ENCODE measurements at regions not wholly inside any gene's neighbourhood (a gene's known extent, or its start where the extent isn't known, plus 50 kb on each side); places are given as distances from the start of the nearest gene placed in this dataset.

- DNase-seq = no peak
These were observed 252.4 kb downstream of the TOMM20 start for GRCh38 chr1:234875953-234876855.

GRCh38 chr1:234875328-234875952 is 253.2 kb downstream of the TOMM20 start:
- DNase-seq = no peak

- no peak for DNase-seq
These were observed 254.0 kb downstream of the TOMM20 start for GRCh38 chr1:234874291-234875288.

- no peak for DNase-seq
These were observed 256.8 kb downstream of the TOMM20 start for GRCh38 chr1:234871710-234872271.

DNA sequence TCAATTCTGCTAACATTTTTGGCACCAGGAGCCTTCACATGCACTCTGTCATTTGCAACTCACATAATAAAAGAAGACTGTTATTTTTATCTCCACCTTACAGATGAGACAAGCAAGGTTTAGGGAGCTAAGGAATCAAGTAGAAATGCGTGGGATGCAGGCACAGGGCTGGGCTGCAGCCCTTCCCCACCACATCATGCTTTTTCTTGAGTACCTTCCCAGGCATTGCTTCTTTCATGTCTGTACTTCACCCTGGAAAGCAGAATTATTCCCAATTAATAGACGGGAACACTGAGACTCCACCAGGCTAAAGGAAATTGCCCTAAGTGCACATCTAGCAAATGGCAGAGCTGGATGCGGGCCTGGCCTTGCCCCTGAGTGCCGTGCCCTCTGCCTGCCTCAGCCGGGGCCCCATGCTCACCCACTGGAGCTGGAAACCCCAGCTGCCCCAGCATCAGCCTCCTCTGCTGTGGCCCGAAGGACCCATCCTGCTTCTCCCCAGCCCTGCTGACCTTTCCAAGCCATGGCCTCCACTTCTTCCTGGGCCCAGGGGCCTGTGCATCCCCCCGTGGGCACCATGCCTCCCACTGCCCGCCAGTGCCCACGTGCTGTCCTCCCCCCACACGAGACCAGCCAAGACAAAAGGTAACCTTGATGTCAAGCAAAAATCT is 257.5 kb downstream of the TOMM20 start:
- DNase-seq = no peak

DNA sequence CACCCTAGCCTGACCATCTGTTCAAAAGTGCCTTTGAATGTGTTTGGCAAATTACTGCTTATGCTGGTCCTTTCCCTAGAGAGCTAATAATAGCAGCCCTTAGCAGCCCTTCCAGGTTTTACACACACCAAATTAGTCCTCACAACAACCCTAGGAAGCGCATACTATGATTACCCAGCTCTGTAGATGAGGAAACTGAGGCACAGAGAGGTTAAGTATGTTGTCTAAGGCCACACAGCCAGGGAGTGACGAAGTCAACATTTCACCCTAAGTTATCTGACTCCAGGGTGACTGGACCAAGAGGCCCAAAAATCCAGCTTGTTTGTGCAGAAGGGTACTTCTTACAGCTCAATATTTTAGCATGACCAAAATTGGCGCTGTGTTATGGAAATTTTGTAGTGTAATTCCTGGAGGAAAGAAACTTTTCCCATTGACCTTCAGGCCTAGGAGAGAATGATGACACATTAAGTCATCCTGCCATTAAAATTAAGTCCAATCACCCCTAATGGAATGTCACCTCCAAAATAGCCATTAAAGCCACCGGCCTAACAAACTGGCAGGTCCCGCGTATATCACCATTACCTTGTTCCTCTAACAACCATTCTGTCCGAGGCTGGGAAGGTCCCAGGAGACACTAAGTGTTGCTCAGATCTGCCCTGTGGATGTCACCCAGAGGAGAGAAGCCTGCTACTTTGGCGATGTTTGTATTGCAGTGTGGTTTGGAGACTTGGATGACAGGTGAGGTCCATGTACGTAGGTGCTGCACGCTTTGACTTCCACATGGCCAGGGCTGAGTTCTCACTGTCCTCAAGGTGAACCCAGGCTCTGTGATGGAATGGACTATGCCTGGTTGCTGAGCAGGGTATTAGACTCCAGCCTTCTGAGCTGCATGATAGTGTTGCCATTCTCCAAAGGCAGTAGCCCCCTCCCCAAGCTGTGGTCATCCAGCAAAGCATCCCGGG is 258.3 kb downstream of the TOMM20 start:
- DNase-seq = no peak

GRCh38 chr1:234869182-234870019 is 259.2 kb downstream of the TOMM20 start:
- no peak for DNase-seq

DNA sequence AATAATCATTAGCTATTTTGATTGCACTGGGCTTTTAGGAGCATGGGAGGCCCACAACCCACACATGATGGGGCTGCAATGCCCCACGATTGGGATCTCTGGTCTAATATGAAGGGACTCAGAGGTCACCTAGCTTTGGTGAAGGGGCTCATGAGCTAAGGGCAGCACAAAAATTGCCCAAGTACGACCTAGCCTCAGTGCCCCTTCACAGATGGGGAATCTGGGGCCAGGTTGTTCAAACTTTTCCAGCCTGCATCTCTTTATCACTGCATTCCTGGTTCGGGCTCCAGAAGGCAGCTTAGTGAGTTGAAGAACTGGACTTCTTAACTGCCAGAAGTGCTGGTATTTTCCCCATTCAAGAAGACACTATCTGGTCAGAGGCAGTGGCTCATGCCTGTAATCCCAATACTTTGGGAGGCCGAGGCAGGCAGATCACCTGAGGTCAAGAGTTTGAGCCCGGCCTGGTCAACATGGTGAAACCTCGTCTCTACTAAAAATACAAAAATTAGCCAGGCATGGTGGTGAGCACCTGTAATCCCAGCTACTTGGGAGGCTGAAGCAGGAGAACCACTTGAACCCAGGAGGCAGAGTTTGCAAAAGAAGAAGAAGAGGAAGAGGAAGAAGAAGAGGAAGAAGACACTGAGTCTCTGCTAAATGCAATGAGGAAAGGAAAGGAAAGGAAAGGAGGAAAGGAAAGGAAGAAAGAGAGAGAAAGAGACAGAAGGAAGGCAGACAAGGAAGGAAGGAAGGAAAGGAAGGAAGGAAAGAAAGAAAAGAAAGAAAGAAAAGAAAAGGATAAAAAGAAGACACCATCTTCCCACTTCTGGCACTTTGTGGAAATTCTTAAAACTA is 258.5 kb upstream of the IRF2BP2 start:
- DNase-seq = no peak

- DNase-seq = no peak
These were observed 256.3 kb upstream of the IRF2BP2 start for GRCh38 chr1:234866007-234866866.

DNA sequence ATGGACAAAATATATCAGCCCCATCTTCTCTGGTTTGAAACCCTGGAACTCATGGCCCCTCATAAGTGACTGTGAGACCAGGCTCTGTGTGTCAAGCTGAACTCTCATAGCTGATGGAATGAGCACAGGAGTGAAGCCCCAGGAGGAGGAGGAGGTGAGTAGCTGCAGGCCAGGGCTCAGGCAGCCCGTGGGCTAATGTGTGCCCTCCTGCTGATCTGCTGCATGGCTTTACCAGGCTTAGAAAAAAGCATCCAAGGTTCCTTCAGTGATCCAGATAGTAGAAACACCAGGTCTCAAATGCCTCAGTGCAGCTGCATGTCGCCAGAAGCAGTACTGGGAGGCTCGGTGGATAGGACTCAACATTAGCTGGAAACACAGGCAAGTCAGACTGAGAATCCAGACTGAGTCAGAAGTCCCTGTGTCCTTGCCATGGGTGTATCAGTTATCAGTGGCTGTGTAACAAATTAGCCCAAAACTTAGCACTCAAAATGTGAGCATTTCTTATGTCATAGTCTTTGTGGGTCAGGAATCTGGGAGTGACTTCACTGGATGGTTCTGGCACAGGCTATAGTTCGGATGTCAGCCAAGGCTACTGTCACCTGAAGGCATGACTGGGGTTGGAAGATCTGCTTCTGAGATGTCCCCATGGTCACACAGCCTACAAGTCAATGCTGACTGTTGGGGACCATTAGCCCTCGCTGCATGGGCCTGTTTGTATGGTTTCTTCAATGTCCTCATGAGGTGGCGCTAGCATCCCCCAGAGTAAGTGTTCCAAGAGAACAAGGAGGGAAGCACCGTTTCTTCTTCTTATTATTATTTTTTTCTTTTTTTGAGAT is 255.4 kb upstream of the IRF2BP2 start:
- no peak for DNase-seq

GRCh38 chr1:234864116-234864515 is 254.1 kb upstream of the IRF2BP2 start:
- DNase-seq = no peak

DNA sequence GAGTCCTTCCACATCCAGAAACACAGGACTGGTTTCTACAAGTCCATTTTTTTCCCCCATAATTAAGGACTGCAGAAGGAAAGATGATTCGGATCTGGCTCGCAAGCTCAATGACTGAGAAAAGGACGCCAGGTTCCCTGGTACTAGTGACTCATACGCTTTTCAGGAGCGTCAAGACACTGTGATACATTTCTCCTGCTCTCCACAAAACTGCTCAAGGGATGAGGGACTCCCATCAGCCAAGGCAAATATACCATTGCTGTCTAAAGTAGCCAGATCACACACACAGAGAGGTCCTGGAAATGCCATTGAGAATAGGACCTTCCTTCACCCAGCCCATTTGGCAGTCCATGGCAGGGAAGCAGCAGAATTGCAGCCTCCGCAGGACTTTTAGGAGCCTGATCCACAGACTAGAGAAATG is 253.6 kb upstream of the IRF2BP2 start:
- DNase-seq = no peak

DNA sequence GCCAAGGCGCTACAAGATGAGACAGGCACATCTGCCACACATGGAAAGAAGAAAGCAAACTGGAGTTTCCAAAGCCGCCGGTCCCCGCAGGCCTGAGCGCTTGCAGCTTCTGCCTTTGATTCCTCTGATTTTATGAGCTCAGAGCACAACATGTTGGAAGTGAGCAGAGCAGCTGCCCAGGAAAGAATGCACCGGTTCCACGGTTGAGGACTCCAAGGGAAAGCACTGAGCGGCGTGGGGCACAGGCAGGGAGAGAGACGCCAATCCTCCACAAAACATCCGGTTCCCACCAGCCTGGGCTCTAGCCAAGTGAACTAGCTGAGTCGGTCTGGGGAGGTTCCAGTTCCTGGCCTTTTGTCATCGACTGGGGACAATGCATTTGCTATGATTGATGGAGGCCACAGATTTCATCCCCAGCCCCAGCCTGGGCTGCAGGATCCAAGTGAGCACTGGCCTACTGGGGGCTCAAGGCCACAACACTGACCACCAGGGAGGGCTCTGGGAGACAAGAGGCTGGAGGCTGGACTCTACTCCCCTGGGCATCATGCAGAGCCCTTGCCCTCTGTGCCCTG is 253.1 kb upstream of the IRF2BP2 start:
- DNase-seq = peak; percentile 74

DNA sequence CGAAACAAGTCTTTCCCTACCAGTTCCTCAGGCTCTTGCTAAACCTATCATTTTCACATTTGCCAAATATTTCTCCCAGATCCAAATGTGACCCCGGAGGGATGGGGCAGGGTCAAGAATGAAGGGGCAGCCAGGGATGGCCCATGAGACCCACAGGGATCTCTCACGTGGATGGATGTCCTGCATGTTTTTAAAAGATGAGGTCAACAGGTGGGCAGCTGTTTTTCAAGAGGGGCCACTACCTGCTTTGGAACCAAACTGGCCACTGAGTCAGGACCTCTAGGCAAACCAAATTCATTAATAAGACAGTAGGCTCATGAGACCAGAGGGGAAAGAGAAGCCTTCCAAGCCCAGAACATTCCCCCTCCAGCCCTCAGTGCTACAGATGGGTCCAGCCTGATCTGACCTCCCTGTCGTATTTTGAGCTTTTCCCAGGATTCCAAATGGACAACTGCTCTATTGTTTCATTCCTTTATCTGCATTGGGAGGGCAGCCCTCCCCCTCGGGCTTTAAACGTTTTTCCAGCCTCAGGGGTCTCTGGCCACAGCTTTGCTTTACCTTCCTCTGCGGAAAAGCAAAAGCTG is 252.5 kb upstream of the IRF2BP2 start:
- DNase-seq = no peak

GRCh38 chr1:234861761-234862160 is 251.8 kb upstream of the IRF2BP2 start:
- DNase-seq = no peak

DNA sequence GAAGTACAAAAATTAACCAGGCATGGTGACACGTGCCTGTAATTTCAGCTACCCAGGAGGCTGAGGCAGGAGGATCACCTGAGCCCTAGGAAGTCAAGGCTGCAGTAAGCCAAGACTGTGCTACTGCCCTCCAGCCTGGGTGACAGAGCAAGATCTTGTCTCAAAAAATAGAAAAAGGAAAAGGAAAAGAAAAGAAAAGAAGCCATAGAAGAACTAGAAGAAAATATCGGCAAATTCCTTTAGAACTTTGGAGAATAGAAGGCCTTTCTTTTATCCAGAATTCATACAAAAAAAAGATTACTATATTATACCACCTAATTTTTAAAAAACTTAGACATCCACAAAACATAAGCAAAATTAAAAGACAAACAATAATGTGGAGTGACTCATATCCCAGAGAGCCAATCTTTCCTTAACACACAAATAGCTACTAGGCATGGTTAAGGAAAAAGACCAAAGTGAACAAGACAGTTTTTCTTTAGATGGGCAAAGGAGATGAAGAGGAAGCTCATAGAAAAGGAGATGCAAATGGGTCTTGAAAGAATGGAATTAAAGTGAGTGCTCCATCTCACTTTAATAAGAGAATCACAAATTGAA is 251.1 kb upstream of the IRF2BP2 start:
- no peak for DNase-seq

Measured in eye (tissue), 1 donor.